ENCODE measurements at regions not wholly inside any gene's neighbourhood (a gene's known extent, or its start where the extent isn't known, plus 50 kb on each side); places are given as distances from the start of the nearest gene placed in this dataset.

DNA sequence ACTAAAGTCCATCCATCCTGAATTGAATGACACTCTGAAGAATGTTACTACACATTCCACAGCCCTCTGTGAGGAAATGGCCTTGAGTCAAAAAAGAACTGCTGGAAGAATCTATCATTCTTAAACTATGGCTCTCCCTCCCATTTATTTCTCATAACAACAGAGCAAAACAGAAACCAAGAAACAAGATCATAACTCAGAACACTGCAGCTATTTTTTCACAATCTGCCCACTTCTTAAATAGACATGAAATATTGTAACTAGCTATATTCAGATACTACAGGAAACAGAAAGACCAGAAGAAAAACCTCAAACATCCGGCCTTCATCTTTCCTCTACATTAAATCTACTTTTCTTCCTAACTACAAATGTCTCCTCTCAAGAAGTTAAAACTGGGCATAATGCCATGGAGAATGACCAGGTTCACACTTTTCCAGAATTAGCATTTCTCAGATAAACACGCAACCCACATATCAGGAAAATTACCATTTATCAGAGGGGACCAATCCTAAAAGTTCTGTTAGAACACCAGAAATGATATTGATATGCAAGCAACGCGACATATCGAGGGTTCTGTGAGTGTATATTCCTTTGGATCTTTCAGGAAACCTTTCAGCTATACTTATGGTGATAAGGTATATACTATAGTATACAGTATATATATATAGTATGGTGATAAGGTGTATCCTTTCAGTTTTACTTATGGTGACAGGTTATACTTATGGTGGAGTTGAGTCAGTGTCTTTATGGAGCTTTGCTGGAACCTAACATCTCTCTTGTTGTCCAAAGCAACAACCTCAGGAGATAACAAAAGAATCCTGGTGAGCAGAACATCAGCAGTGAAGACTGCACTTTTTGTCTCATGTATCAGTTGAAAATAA, 60.4 kb upstream of the IRF2 start:
- Histone ChIP-seq H3K36me3 (ENCODE audit: control insufficient read depth in 4 of 4, insufficient read depth in 3 of 4, low read depth in 1 of 4, low read length in 3 of 4) (peaks cover 0 to 2% (median 0%) of the 10 kb centered on the region in 4 donors), H3K4me1 (ENCODE audit: control insufficient read depth in 4 of 4, insufficient read depth in 4 of 4, low read length in 3 of 4) (peaks cover 0 to 25% (median 3%) of the 10 kb centered on the region in 4 donors), H3K9ac (ENCODE audit: low read depth in 1 of 2, low read length in 2 of 2) (peak overlapping the region in 1 of 2 donors; percentile 64), H3K9me3 (ENCODE audit: control insufficient read depth in 4 of 4, low read length in 3 of 4) (no peaks in the 10 kb centered on the region), H3K27me3 (ENCODE audit: control insufficient read depth in 4 of 4, insufficient read depth in 4 of 4, low read length in 3 of 4) (no peaks in the 10 kb centered on the region), H3K4me3 (ENCODE audit: low read depth in 1 of 3, low read length in 3 of 3) (no peak overlapping the region), H3K27ac (ENCODE audit: low read depth in 1 of 2, low read length in 2 of 2) (peak overlapping the region; percentile 28 to 60)
- no peak for DNase-seq (ENCODE audit: low spot score)
- 66% methylated on average over 5 of the region's 5 CpGs for WGBS
- TF ChIP-seq RAD21 (IDR thresholded peaks at IDR 0.05) (no peak), YY1 (IDR thresholded peaks at IDR 0.05) (no peak), ATF3 (IDR thresholded peaks at IDR 0.05) (no peak), SP1 (IDR thresholded peaks at IDR 0.05) (no peak), NR2F2 (IDR thresholded peaks at IDR 0.05) (no peak), FOXA1 (IDR thresholded peaks at IDR 0.05) (no peak), HNF4A (conservative IDR thresholded peaks at IDR 0.05) (no peak), EGR1 (IDR thresholded peaks at IDR 0.05; ENCODE audit: low read depth in 2 of 2) (no peak), GABPA (IDR thresholded peaks at IDR 0.05 in 1 of 2, conservative IDR thresholded peaks at IDR 0.05 in 1 of 2) (no peak), HNF4G (IDR thresholded peaks at IDR 0.05) (no peak), TAF1 (conservative IDR thresholded peaks at IDR 0.05) (no peak)
- TF ChIP-seq, protein P1, sequence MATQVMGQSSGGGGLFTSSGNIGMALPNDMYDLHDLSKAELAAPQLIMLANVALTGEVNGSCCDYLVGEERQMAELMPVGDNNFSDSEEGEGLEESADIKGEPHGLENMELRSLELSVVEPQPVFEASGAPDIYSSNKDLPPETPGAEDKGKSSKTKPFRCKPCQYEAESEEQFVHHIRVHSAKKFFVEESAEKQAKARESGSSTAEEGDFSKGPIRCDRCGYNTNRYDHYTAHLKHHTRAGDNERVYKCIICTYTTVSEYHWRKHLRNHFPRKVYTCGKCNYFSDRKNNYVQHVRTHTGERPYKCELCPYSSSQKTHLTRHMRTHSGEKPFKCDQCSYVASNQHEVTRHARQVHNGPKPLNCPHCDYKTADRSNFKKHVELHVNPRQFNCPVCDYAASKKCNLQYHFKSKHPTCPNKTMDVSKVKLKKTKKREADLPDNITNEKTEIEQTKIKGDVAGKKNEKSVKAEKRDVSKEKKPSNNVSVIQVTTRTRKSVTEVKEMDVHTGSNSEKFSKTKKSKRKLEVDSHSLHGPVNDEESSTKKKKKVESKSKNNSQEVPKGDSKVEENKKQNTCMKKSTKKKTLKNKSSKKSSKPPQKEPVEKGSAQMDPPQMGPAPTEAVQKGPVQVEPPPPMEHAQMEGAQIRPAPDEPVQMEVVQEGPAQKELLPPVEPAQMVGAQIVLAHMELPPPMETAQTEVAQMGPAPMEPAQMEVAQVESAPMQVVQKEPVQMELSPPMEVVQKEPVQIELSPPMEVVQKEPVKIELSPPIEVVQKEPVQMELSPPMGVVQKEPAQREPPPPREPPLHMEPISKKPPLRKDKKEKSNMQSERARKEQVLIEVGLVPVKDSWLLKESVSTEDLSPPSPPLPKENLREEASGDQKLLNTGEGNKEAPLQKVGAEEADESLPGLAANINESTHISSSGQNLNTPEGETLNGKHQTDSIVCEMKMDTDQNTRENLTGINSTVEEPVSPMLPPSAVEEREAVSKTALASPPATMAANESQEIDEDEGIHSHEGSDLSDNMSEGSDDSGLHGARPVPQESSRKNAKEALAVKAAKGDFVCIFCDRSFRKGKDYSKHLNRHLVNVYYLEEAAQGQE (IDR thresholded peaks at IDR 0.05), result no peak

DNA sequence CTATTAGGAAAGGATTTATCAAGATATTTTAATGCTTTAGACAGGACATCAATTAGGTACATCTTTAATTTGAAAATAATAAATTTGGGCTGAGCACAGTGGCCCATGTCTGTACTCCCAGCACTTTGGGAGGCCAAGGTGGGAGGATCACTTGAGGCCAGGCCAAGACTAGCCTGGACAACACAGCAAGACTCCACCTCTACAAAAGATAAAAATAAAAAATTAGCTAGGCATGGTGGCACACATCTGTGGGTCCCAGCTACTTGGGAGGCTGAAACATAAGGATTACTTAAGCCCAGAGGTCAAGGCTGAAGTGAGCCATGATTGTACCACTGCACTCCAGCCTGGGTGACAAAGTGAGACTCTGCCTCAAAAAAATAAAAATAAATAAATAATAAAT, 59.6 kb upstream of the IRF2 start:
- TF ChIP-seq HNF4G (IDR thresholded peaks at IDR 0.05), result no peak
- TF ChIP-seq, protein P2, sequence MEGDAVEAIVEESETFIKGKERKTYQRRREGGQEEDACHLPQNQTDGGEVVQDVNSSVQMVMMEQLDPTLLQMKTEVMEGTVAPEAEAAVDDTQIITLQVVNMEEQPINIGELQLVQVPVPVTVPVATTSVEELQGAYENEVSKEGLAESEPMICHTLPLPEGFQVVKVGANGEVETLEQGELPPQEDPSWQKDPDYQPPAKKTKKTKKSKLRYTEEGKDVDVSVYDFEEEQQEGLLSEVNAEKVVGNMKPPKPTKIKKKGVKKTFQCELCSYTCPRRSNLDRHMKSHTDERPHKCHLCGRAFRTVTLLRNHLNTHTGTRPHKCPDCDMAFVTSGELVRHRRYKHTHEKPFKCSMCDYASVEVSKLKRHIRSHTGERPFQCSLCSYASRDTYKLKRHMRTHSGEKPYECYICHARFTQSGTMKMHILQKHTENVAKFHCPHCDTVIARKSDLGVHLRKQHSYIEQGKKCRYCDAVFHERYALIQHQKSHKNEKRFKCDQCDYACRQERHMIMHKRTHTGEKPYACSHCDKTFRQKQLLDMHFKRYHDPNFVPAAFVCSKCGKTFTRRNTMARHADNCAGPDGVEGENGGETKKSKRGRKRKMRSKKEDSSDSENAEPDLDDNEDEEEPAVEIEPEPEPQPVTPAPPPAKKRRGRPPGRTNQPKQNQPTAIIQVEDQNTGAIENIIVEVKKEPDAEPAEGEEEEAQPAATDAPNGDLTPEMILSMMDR (IDR thresholded peaks at IDR 0.05; ENCODE audit: low read depth, low read length, missing input control), result no peak
- no peak for TF ChIP-seq GABPA (IDR thresholded peaks at IDR 0.05 in 1 of 2, conservative IDR thresholded peaks at IDR 0.05 in 1 of 2)
- no peak for TF ChIP-seq RXRA (IDR thresholded peaks at IDR 0.05)
- no peak for TF ChIP-seq FOXA1 (IDR thresholded peaks at IDR 0.05)
- TF ChIP-seq, protein P3, sequence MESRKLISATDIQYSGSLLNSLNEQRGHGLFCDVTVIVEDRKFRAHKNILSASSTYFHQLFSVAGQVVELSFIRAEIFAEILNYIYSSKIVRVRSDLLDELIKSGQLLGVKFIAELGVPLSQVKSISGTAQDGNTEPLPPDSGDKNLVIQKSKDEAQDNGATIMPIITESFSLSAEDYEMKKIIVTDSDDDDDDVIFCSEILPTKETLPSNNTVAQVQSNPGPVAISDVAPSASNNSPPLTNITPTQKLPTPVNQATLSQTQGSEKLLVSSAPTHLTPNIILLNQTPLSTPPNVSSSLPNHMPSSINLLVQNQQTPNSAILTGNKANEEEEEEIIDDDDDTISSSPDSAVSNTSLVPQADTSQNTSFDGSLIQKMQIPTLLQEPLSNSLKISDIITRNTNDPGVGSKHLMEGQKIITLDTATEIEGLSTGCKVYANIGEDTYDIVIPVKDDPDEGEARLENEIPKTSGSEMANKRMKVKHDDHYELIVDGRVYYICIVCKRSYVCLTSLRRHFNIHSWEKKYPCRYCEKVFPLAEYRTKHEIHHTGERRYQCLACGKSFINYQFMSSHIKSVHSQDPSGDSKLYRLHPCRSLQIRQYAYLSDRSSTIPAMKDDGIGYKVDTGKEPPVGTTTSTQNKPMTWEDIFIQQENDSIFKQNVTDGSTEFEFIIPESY (IDR thresholded peaks at IDR 0.05), result no peak
- no peak for TF ChIP-seq MAX (IDR thresholded peaks at IDR 0.05)
- no peak for TF ChIP-seq NR2F2 (IDR thresholded peaks at IDR 0.05)
- H3K9ac ChIP-seq (ENCODE audit: low read depth in 1 of 2, low read length in 2 of 2), result peak overlapping the region in 1 of 2 donors; percentile 64
- H3K4me1 ChIP-seq (ENCODE audit: control insufficient read depth in 4 of 4, insufficient read depth in 4 of 4, low read length in 3 of 4), result peaks cover 0 to 25% (median 3%) of the 10 kb centered on the region in 4 donors
- no peak overlapping the region for H3K4me3 ChIP-seq (ENCODE audit: low read depth in 1 of 3, low read length in 3 of 3)
- H3K36me3 ChIP-seq (ENCODE audit: control insufficient read depth in 4 of 4, insufficient read depth in 3 of 4, low read depth in 1 of 4, low read length in 3 of 4), result peaks cover 0 to 2% (median 0%) of the 10 kb centered on the region in 4 donors
- no peaks in the 10 kb centered on the region for H3K27me3 ChIP-seq (ENCODE audit: control insufficient read depth in 4 of 4, insufficient read depth in 4 of 4, low read length in 3 of 4)
- no peak for DNase-seq (ENCODE audit: low spot score)
- no peak overlapping the region for H3K27ac ChIP-seq (ENCODE audit: low read depth in 1 of 2, low read length in 2 of 2)
- H3K9me3 ChIP-seq (ENCODE audit: control insufficient read depth in 4 of 4, low read length in 3 of 4), result no peaks in the 10 kb centered on the region

All from liver (tissue), 8 donors.